Non-pigmented ciliary epithelial cell (primary cell): ENCODE measurements at regions not wholly inside any gene's neighbourhood (a gene's known extent, or its start where the extent isn't known, plus 50 kb on each side); places are given as distances from the start of the nearest gene placed in this dataset.
"Not testable (repeated sequence)": the region's sequence is repeated elsewhere in the genome, so short reads cannot be mapped to it uniquely, and the experiment has no call there.

Source experiments
- DNase-seq: peaks from one replicate; pipeline ENCODE4 v3.0.0-alpha.2; 2010; ENCODE audit warnings: low read depth

- not testable (repeated sequence) for DNase-seq
Observed at GRCh38 chr12:46619474-46619873, 206.3 kb downstream of the SLC38A4 start.

GRCh38 chr12:46617737-46618136, 208.1 kb downstream of the SLC38A4 start:
- DNase-seq: not testable (repeated sequence)

- no peak for DNase-seq
Observed at GRCh38 chr12:46617167-46617566, 208.6 kb downstream of the SLC38A4 start.

DNA sequence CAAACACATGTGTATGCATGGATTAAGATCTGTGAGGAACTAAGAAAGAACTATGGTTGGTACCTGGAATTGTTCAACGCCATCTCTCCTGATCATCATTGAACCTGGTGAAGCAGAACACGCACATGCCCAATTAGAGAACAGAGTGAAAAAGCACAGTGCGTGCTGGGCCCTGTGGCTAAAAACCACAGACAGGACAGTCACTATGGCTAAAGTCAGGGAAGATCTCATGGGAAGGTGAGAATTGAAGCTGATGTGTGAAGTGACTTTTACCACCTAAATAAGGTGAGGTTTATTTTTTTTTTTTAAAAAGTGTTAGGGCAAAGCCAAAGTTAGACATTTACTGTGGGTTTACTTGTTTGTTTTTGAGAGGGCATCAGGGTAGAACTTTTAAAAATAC, 215.0 kb downstream of the SLC38A4 start:
- no peak for DNase-seq

DNA sequence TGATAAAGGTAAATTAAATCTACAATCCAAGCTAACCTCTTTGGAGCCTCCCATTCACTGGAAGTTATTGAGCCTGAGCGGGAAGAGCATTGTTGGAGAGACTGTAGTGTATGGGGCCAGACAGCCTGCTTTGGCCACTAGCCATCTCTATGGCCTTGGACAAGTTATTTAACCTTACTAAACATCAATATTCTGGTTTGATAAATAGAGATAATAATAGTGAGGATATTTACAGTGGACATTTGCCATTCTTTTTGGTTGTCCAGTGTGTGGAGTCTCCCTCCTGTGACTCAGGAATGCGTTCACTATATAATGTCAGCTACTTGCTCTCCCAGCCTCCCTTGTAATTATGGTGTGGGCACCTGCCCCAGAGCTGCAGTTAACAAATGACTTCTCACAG, 216.1 kb downstream of the SLC38A4 start:
- DNase-seq: no peak

DNA sequence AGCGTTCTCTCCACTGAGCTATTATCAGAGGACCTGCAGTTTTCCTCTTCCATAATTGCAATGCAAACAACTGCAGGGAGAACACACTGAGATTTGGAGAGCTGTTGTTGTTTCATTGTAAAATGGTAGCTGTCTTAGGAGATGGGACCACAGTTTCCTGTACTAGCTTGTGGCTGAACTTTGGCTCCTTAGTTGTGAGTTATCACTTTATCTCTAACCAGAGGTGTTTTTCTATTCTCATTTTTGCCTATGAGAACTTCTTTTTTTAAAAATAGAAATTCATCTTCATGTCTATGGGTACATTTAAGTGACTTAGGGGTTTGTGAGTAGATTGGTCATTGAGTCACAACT, 216.5 kb downstream of the SLC38A4 start:
- no peak for DNase-seq

- DNase-seq: no peak
Observed at GRCh38 chr12:46608431-46609272, 217.1 kb downstream of the SLC38A4 start.

DNA sequence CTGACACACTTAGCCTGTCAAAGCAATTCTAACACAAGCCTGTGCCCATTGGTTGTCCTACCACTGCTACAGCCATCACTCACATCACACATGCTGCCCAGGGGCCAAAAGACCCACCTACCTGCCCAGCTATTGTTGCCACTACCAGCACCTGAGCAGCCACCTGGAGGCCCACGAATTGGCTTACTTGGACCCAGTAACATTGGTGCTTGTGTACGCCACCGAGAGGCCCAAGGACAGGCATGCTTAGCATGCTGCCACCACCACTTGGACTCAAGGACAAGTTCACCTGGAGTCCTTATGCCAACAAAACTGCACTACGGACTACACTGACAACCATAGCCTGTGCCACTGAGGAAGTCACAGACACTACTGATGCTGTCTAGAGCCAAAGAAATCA, 221.1 kb downstream of the SLC38A4 start:
- DNase-seq: no peak

DNA sequence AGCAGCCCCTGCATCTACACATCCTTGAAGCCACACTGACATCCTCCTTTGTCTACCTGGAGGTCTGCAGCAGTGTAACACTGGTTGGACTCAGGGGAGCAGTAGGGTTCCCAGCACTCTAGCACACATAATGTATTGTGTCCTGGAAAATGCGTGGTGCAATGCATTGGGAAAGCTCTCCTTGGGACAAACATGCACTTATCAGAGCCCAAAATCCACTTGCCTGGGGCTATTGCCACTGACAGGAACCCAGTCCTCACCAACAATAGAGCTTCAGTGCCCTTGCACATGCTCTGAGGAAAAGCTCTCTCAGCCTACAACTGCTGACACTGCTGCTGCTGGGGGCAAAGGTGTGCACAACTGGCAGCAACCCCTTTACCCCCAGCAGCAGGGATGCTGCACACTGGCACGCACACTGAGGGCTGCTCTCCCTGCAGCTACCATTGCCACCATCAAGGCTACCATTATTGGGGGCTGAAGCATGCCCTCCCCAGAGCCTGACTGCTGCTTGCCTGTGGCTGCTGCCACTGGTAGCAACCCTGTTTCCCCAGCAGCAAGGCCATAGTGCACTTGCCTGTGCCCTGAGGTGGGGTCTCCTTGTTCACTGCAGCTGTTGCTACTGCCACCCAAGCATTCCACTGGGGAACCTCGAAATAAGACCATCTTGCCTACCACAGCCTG, 221.9 kb downstream of the SLC38A4 start:
- no peak for DNase-seq

DNA sequence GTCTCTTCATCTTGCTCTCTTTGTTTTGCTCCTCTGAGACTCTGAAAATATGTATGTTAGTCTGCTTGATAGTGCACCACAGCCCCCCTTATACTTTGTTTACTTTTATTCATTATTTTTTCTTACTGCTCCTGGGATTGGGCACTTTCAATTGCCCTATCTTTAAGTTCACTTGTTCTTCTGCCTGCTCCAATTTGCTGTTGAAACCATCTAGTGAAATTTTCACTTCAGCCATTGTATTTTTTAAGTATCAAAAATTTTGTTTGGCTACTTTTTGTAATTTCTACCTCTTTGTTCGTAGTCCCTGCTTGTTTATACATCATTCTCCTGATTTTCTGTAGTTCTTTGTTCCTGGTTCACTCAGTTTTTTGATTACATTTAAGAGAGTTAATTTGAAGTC, 223.3 kb downstream of the SLC38A4 start:
- no peak for DNase-seq

DNA sequence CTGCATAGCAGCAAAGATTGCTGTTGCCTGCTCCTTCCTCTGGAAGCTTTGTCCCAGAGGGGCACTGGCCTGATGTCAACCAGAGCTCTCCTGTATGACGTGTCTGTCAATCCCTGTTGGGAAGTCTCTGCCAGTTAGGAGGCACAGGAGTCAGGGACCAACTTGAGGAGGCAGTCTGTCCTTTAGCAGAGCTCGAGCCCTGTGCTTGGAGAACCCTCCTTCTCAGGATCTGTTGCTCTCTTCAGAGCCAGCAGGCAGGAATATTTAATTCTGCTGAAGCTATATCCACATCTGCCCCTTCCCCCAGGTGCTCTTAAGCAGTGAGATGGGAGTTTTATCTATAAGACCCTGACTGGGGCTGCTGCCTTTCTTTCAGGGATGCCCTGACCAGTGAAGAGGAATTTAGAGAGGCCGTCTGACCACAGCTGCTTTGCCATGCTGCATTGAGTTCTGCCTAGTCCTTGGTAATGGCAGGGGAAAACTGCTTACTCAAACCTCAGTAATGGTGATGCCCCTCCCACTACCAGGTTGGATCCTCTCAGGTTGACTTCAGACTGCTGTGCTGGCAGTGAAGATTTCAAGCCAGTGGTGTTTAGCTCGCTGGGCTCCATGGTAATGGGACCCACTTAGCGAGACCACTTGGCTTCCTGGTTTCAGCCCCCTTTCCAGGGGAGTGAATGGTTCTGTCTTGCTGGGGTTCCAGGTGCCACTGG, 218.6 kb upstream of the SLC38A2 start:
- DNase-seq: no peak

DNA sequence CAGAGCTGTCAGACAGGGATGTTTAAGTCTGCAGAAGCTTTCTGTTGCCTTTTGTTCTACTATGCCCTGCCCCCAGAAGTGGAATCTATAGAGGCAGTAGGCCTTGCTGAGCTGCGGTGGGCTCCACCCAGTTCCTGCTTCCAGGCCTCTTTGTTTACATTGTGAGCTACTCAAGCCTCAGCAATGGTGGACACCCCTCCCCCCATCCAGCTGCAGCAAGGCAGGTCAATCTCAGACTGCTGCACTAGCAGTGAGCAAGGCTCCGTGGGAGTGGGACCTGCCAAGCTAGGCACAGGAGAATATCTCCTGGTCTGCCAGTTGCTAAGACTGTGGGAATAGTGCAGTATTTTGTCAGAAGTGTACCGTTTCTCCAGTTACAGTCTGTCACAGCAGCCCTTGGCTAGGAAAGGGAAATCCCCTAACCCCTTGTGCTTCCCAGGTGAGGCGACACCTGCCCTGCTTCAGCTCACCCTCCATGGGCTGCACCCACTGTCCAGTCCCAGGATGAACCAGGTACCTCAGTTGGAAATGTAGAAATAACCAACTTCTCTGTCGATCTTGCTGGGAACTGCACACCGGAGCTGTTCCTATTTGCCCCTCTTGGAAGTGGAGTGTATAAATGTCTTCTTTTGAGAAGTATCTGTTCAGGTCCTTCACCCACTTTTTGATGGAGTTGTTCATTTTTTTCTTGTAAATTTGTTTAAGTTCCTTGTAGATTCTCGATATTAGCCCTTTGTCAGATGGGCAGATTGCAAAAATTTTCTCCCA, 213.5 kb upstream of the SLC38A2 start:
- peak; percentile 78 for DNase-seq

DNA sequence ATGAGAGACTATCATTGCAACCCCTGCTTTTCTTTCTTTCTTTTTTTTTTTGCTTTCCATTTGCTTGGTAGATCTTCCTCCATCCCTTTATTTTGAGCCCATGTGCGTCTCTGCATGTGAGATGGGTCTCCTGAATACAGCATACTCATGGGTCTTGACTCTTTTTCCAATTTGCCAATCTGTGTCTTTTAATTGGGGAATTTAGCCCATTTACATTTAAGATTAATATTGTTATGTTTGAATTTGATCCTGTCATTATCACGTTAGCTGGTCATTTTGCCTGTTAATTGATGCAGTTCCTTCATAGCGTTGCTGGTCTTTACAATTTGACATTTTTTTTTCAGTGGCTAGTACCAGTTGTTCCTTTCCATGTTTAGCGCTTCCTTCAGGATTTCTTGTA, 211.5 kb upstream of the SLC38A2 start:
- DNase-seq: not testable (repeated sequence)

- DNase-seq: not testable (repeated sequence)
Observed at GRCh38 chr12:46581990-46582389, 209.4 kb upstream of the SLC38A2 start.

DNA sequence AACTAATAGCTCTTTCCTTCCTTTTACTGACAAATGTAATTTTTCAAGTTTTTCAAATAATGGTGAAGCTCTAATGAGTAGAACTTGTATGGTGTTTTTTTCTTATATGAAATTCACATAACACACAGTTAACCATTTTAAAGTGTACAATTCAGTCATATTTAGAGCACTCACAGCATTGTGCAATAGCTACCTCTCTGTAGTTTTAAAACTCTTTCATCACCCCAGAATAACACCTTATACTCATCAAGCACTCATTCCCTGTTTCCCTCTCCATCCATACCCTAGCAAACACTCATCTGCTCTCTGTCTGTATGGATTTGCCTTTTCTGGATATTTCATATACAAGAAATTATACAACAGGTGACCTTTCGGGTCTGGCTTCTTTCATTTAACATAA, 207.9 kb upstream of the SLC38A2 start:
- no peak for DNase-seq

DNA sequence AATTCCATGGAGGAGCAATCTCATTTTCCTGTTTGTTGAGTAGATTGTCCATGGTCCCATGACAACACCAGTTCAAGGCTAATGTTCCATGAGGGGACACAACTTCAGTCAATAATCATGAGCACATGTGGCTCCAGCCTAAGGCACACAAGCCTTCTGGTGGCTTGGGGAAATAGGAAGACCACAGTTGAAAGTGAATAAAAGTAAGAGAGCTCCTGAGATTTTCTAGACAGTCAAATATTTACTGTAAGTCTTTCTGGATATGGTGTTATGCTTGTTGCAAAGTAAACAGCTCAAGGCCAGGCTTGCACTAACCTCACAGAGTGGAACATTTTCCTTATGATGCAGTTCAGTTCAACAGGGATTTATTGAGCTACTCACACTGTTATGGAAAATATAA, 206.9 kb upstream of the SLC38A2 start:
- DNase-seq: no peak

DNA sequence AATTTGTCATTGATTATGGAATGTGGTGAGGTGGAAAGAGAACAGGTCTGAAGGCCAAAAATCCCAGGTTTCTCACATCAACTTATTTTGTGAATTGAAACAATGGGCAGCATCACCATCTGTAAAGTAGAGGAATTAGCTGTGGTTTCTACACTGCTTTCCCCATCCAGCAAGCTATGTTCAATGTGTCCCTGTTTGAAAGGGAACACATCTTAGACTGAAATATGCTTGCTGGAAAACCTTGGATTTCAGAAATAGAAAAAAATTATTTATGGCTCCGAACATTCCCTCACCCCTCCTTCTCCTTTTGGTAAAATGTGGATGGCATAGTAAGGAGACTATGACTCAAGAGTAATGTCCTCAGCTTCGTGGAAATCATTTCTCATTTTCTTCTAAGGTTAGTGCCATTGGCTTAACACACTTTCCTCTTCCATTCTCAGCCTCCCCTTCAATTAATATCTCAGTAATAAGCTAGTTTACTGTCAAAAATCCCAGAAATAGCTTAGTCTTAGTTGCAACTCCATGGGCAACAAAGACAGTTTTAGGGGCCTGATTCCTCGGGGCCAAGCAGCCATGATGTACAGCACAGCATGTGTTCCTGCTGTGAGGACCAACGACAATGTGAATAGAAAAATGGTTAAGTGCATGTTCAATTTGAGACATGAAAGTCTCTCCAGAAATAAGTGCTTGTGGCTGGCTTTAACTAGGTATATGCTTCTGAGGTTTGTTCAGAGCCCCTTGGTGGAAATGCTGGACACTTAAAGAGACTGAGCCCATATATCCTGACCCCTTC, 205.8 kb upstream of the SLC38A2 start:
- DNase-seq: no peak

DNA sequence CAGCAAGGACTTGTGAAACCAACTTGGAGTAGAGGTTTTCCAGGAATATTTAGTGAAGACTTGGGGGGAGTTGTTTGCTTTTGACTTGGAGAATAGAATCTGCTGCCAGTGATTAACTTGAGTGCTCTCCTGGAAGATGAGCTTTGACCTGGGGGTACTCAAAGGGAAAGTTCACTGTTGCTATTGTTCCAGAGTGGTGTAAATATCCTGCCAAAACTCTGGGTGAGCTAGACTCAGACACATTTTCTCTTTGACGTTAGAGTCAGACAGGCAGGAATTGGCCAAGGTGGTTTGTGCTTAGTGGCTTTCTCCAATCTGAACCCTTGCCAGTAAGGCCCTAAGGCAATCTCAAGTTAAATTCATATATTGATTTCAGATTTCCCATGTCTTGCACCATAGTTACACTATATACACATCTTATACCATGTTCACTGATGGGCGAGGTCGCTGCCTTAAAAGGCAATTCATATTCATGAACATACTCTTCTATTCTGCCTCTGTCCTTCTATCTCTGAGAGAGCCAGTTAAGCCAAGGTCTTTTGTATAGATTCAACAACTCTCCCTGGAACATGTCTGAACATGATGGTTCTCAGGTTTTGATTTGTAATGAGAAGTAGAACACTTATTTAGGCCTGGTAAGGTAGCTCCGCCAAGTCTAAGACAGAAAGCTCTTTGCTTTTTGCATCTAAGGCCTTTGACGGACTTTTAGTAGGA, 204.6 kb upstream of the SLC38A2 start:
- DNase-seq: no peak

- DNase-seq: no peak
Observed at GRCh38 chr12:46574847-46575246, 202.3 kb upstream of the SLC38A2 start.

GRCh38 chr12:46573347-46573658, 200.7 kb upstream of the SLC38A2 start:
- DNase-seq: no peak
